ENCODE measurements at regions not wholly inside any gene's neighbourhood (a gene's known extent, or its start where the extent isn't known, plus 50 kb on each side); places are given as distances from the start of the nearest gene placed in this dataset.

GRCh38 chr10:2294739-2295138, 557.4 kb upstream of the ADARB2 start:
- TF ChIP-seq FOS (IDR thresholded peaks at IDR 0.05; ENCODE audit: low read depth, low read length) (no peak), POLR2A (IDR thresholded peaks at IDR 0.05; ENCODE audit: low read depth, low read length) (no peak), RAD21 (IDR thresholded peaks at IDR 0.05; ENCODE audit: low read length) (no peak), CTCF (conservative IDR thresholded peaks at IDR 0.05; ENCODE audit: low read depth, low read length) (no peak), USF2 (IDR thresholded peaks at IDR 0.05; ENCODE audit: low read depth, low read length) (no peak), MAFK (IDR thresholded peaks at IDR 0.05; ENCODE audit: low read depth, low read length) (no peak), ELK1 (IDR thresholded peaks at IDR 0.05; ENCODE audit: borderline replicate concordance, low read depth, low read length) (no peak), CEBPB (IDR thresholded peaks at IDR 0.05; ENCODE audit: low read depth, low read length) (no peak), NFE2L2 (IDR thresholded peaks at IDR 0.05; ENCODE audit: low read depth, low read length) (no peak)
